PC-9 (cell line): ENCODE measurements at regions not wholly inside any gene's neighbourhood (a gene's known extent, or its start where the extent isn't known, plus 50 kb on each side); places are given as distances from the start of the nearest gene placed in this dataset.

Experiments
- BruUV-seq: library from RNA; stranded (reverse); fragments of 400-500 nt; replicated peaks from 2 replicates; lab custom pipeline; 2021; lab: Mats Ljungman, UMichigan
- CTCF ChIA-PET: fragments of 300-600 bp; sonication (Branson Sonifier 250); formaldehyde crosslinking; loops from one replicate; lab custom pipeline; 2022; ENCODE audit warnings: antibody characterized with exemption; lab: Charles Lee
- POLR2A ChIA-PET: fragments of 300-600 bp; sonication (Branson Sonifier 250); formaldehyde crosslinking; loops from one replicate; lab custom pipeline; 2022; ENCODE audit warnings: antibody characterized with exemption; ENCODE audit not compliant: unreplicated experiment; lab: Charles Lee
- DNase-seq, 2 experiments: peaks; one replicate each; pipeline versions ENCODE4 v3.0.0 to v3.0.0-alpha.2; 2015 to 2022; ENCODE audit warnings: mixed read lengths in 1 of 2
- H2AFZ ChIP-seq: fragments of 200-600 bp; sonication (generic); 2 replicates; pipeline ENCODE4 v1.8.1; 2017; ENCODE audit warnings: antibody characterized with exemption
- H3F3A ChIP-seq: fragments of 200-600 bp; sonication (generic); 2 replicates; pipeline ENCODE4 v1.8.1; 2017; ENCODE audit warnings: antibody characterized with exemption, mild to moderate bottlenecking, low read depth; ENCODE audit not compliant: insufficient read depth
- H3K27ac ChIP-seq: fragments of 200-600 bp; sonication (generic); 2 replicates; pipeline ENCODE4 v1.6.1; 2016; ENCODE audit warnings: mixed run types
- H3K27me3 ChIP-seq: fragments of 200-600 bp; sonication (generic); 2 replicates; pipeline ENCODE4 v1.6.1; 2016; ENCODE audit warnings: low read depth, mixed run types; ENCODE audit not compliant: insufficient read depth
- H3K36me3 ChIP-seq: fragments of 200-600 bp; sonication (generic); 2 replicates; pipeline ENCODE4 v1.6.1; 2016; ENCODE audit warnings: low read depth, mixed run types
- H3K4me1 ChIP-seq: fragments of 200-600 bp; sonication (generic); replicated peaks from 2 replicates; pipeline ENCODE4 v1.6.1; 2016; ENCODE audit warnings: mixed run types; ENCODE audit not compliant: insufficient read depth
- H3K4me2 ChIP-seq: fragments of 200-600 bp; sonication (generic); 2 replicates; pipeline ENCODE4 v1.6.1; 2017; ENCODE audit warnings: mixed run types
- H3K4me3 ChIP-seq: fragments of 200-600 bp; sonication (generic); 2 replicates; pipeline ENCODE4 v1.6.1; 2016; ENCODE audit warnings: mixed run types
- H3K79me2 ChIP-seq: fragments of 200-600 bp; sonication (generic); 2 replicates; pipeline ENCODE4 v1.6.1; 2017; ENCODE audit warnings: low read depth, mixed run types
- H3K9me2 ChIP-seq: fragments of 200-600 bp; sonication (generic); 2 replicates; pipeline ENCODE4 v1.8.1; 2017; ENCODE audit warnings: mild to moderate bottlenecking; ENCODE audit not compliant: insufficient read depth
- H3K9me3 ChIP-seq: fragments of 200-600 bp; sonication (generic); 2 replicates; pipeline ENCODE4 v1.8.1; 2016; ENCODE audit warnings: low read depth; ENCODE audit not compliant: insufficient read depth
- H4K20me1 ChIP-seq: fragments of 200-600 bp; sonication (generic); 2 replicates; pipeline ENCODE4 v1.8.1; 2017; ENCODE audit not compliant: insufficient read depth
- CTCF ChIP-seq: fragments of 200-600 bp; sonication (generic); conservative IDR thresholded peaks from 2 replicates; pipeline ENCODE4 v1.6.1; 2017; ENCODE audit warnings: mixed run types, antibody characterized with exemption, mild to moderate bottlenecking, moderate library complexity
- EZH2 ChIP-seq: fragments of 200-600 bp; sonication (generic); IDR thresholded peaks from 2 replicates; pipeline ENCODE4 v1.8.0; 2017; ENCODE audit warnings: antibody characterized with exemption, low read depth
- intact Hi-C: fragments of 100-400 bp; cut with micrococcal nuclease; formaldehyde crosslinking; loops from one replicate; pipeline ENCODE4 v1.10.0; 2022; ENCODE audit not compliant: unreplicated experiment

GRCh38 chr20:17097603-17098002 lies 129.2 kb upstream of the PCSK2 start:
- no peak for DNase-seq
- Histone ChIP-seq H3K27ac (no peak overlapping the region), H4K20me1 (no peaks in the 10 kb centered on the region), H3K9me3 (no peaks in the 10 kb centered on the region), H2AFZ (no peak overlapping the region), H3K4me1 (no peaks in the 10 kb centered on the region), H3K27me3 (no peaks in the 10 kb centered on the region), H3K36me3 (no peaks in the 10 kb centered on the region), H3K4me3 (no peak overlapping the region), H3F3A (no peaks in the 10 kb centered on the region), H3K4me2 (no peak overlapping the region), H3K9me2 (no peaks in the 10 kb centered on the region), H3K79me2 (no peaks in the 10 kb centered on the region)
- intact Hi-C loops, result no loop called here
- TF ChIP-seq EZH2, result no peak
- no peak for TF ChIP-seq CTCF
- BruUV-seq, result no TSS peak
- ChIA-PET CTCF (no interaction called here), POLR2A (no interaction called here)

GRCh38 chr20:17100506-17100905 lies 126.3 kb upstream of the PCSK2 start:
- no peak for TF ChIP-seq CTCF
- no peak for TF ChIP-seq EZH2
- no peak for DNase-seq
- H3K4me1 ChIP-seq, result no peaks in the 10 kb centered on the region
- POLR2A ChIA-PET, result no interaction called here
- H3K9me2 ChIP-seq, result no peaks in the 10 kb centered on the region
- H3K9me3 ChIP-seq, result no peaks in the 10 kb centered on the region
- H3K4me3 ChIP-seq, result no peak overlapping the region
- H4K20me1 ChIP-seq, result no peaks in the 10 kb centered on the region
- H3K4me2 ChIP-seq, result no peak overlapping the region
- CTCF ChIA-PET, result no interaction called here
- no peak overlapping the region for H2AFZ ChIP-seq
- H3K27ac ChIP-seq, result no peak overlapping the region
- no peaks in the 10 kb centered on the region for H3K27me3 ChIP-seq
- no peaks in the 10 kb centered on the region for H3K79me2 ChIP-seq
- H3F3A ChIP-seq, result no peaks in the 10 kb centered on the region
- BruUV-seq, result no TSS peak
- intact Hi-C loops, result no loop called here
- H3K36me3 ChIP-seq, result no peaks in the 10 kb centered on the region

- no peaks in the 10 kb centered on the region for H3K36me3 ChIP-seq
- no peak overlapping the region for H2AFZ ChIP-seq
- TF ChIP-seq EZH2, result no peak
- TF ChIP-seq CTCF, result no peak
- no peak overlapping the region for H3K4me2 ChIP-seq
- CTCF ChIA-PET, result no interaction called here
- 0 out of 2 replicates have a peak, but pooled peaks cover 6% of the 10 kb centered on the region for H3K27me3 ChIP-seq
- POLR2A ChIA-PET, result no interaction called here
- no peaks in the 10 kb centered on the region for H3K9me3 ChIP-seq
- no peaks in the 10 kb centered on the region for H4K20me1 ChIP-seq
- H3K4me1 ChIP-seq, result no peaks in the 10 kb centered on the region
- no peaks in the 10 kb centered on the region for H3K79me2 ChIP-seq
- no peak overlapping the region for H3K4me3 ChIP-seq
- H3F3A ChIP-seq, result no peaks in the 10 kb centered on the region
- H3K27ac ChIP-seq, result no peak overlapping the region
- DNase-seq, result no peak
- H3K9me2 ChIP-seq, result no peaks in the 10 kb centered on the region
- intact Hi-C loops, result no loop called here
- BruUV-seq, result no TSS peak
Observed at GRCh38 chr20:17107127-17107526, 119.7 kb upstream of the PCSK2 start.
